ENCODE measurements at regions not wholly inside any gene's neighbourhood (a gene's known extent, or its start where the extent isn't known, plus 50 kb on each side); places are given as distances from the start of the nearest gene placed in this dataset.

DNA sequence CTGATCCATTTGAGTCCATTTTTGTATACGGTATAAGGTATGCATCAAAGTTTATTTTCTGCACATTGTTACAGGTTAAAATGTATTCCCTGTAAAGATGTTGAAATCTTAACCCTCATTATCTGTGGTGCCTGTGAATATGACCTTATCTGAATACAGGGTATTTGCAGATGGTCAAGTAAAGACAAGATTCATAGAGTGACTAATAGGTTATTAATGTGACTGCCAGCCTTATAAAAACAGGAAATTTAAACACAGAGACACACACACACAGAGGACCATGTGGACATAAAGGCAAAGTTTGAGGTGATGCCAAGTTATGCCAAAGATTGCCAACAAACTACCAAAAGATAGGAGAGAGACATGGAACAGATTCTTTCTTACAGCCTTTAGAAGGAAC is 347.2 kb upstream of the DCN start:
- TF ChIP-seq, protein P1, sequence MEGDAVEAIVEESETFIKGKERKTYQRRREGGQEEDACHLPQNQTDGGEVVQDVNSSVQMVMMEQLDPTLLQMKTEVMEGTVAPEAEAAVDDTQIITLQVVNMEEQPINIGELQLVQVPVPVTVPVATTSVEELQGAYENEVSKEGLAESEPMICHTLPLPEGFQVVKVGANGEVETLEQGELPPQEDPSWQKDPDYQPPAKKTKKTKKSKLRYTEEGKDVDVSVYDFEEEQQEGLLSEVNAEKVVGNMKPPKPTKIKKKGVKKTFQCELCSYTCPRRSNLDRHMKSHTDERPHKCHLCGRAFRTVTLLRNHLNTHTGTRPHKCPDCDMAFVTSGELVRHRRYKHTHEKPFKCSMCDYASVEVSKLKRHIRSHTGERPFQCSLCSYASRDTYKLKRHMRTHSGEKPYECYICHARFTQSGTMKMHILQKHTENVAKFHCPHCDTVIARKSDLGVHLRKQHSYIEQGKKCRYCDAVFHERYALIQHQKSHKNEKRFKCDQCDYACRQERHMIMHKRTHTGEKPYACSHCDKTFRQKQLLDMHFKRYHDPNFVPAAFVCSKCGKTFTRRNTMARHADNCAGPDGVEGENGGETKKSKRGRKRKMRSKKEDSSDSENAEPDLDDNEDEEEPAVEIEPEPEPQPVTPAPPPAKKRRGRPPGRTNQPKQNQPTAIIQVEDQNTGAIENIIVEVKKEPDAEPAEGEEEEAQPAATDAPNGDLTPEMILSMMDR (conservative IDR thresholded peaks at IDR 0.05) = no peak
- no peak for TF ChIP-seq ZFX (IDR thresholded peaks at IDR 0.05)
